CD4-positive, alpha-beta T cell treated with Interleukin-15 for 4 hours (primary cell): ENCODE measurements at regions not wholly inside any gene's neighbourhood (a gene's known extent, or its start where the extent isn't known, plus 50 kb on each side); places are given as distances from the start of the nearest gene placed in this dataset.

Experiments
- DNase-seq: peaks from one replicate; pipeline ENCODE4 v3.0.0-alpha.2; 2020; ENCODE audit warnings: low spot score

- DNase-seq: no peak
Observed at GRCh38 chr2:11953258-11953657, 206.8 kb downstream of the LPIN1 start.

- no peak for DNase-seq
Observed at GRCh38 chr2:11955314-11955713, 208.9 kb downstream of the LPIN1 start.

- no peak for DNase-seq
Observed at GRCh38 chr2:11955884-11956291, 209.5 kb downstream of the LPIN1 start.

GRCh38 chr2:11962707-11963328, 216.4 kb downstream of the LPIN1 start:
- DNase-seq: no peak

GRCh38 chr2:11963966-11964365, 217.5 kb downstream of the LPIN1 start:
- DNase-seq: no peak

GRCh38 chr2:11967946-11968465, 221.6 kb downstream of the LPIN1 start:
- no peak for DNase-seq

GRCh38 chr2:11968521-11968920, 222.1 kb downstream of the LPIN1 start:
- DNase-seq: no peak

- no peak for DNase-seq
Observed at GRCh38 chr2:11969774-11970173, 223.3 kb downstream of the LPIN1 start.

- no peak for DNase-seq
Observed at GRCh38 chr2:11974573-11974972, 228.1 kb downstream of the LPIN1 start.

- DNase-seq: no peak
Observed at GRCh38 chr2:11975373-11975772, 228.9 kb downstream of the LPIN1 start.

- no peak for DNase-seq
Observed at GRCh38 chr2:11976073-11976472, 229.6 kb downstream of the LPIN1 start.

- DNase-seq: no peak
Observed at GRCh38 chr2:11977766-11978524, 231.5 kb downstream of the LPIN1 start.

GRCh38 chr2:11980809-11981208, 234.4 kb downstream of the LPIN1 start:
- no peak for DNase-seq

- no peak for DNase-seq
Observed at GRCh38 chr2:11983401-11983800, 237.0 kb downstream of the LPIN1 start.

GRCh38 chr2:11983870-11984269, 237.4 kb downstream of the LPIN1 start:
- no peak for DNase-seq

GRCh38 chr2:11984316-11985158, 238.1 kb downstream of the LPIN1 start:
- DNase-seq: no peak

- DNase-seq: no peak
Observed at GRCh38 chr2:11985817-11986566, 239.6 kb downstream of the LPIN1 start.

- no peak for DNase-seq
Observed at GRCh38 chr2:11987151-11987550, 240.7 kb downstream of the LPIN1 start.

GRCh38 chr2:11988691-11989353, 242.4 kb downstream of the LPIN1 start:
- DNase-seq: no peak

- no peak for DNase-seq
Observed at GRCh38 chr2:11989354-11989703, 242.9 kb downstream of the LPIN1 start.

- DNase-seq: no peak
Observed at GRCh38 chr2:11990576-11990975, 244.1 kb downstream of the LPIN1 start.
